IPS DF 4.7 (cell line): ENCODE measurements at regions not wholly inside any gene's neighbourhood (a gene's known extent, or its start where the extent isn't known, plus 50 kb on each side); places are given as distances from the start of the nearest gene placed in this dataset.

Source experiments
- DNase-seq: peaks from one replicate; pipeline ENCODE4 v3.0.0-alpha.2; 2013; ENCODE audit warnings: low spot score; ENCODE audit errors: extremely low read depth

GRCh38 chr20:52497731-52498130 is 306.2 kb upstream of the ZFP64 start:
- no peak for DNase-seq

- no peak for DNase-seq
These were observed 304.6 kb upstream of the ZFP64 start for GRCh38 chr20:52496191-52496590.

- DNase-seq = no peak
These were observed 302.7 kb upstream of the ZFP64 start for GRCh38 chr20:52494244-52494643.

- no peak for DNase-seq
These were observed 301.7 kb upstream of the ZFP64 start for GRCh38 chr20:52493171-52493721.

GRCh38 chr20:52490711-52491430 is 299.3 kb upstream of the ZFP64 start:
- no peak for DNase-seq

GRCh38 chr20:52484438-52484837 is 292.9 kb upstream of the ZFP64 start:
- no peak for DNase-seq

- no peak for DNase-seq
These were observed 291.8 kb upstream of the ZFP64 start for GRCh38 chr20:52483382-52483781.

- no peak for DNase-seq
These were observed 290.5 kb upstream of the ZFP64 start for GRCh38 chr20:52482044-52482443.

- no peak for DNase-seq
These were observed 289.9 kb upstream of the ZFP64 start for GRCh38 chr20:52481443-52481842.

GRCh38 chr20:52476074-52476750 is 284.6 kb upstream of the ZFP64 start:
- no peak for DNase-seq

- DNase-seq = no peak
These were observed 281.6 kb upstream of the ZFP64 start for GRCh38 chr20:52473186-52473585.

GRCh38 chr20:52470561-52470960 is 279.0 kb upstream of the ZFP64 start:
- no peak for DNase-seq

- DNase-seq = no peak
These were observed 277.5 kb upstream of the ZFP64 start for GRCh38 chr20:52469128-52469527.

- DNase-seq = no peak
These were observed 274.4 kb upstream of the ZFP64 start for GRCh38 chr20:52465991-52466390.

- DNase-seq = no peak
These were observed 270.0 kb upstream of the ZFP64 start for GRCh38 chr20:52461582-52461981.

- no peak for DNase-seq
These were observed 267.6 kb upstream of the ZFP64 start for GRCh38 chr20:52459150-52459549.

GRCh38 chr20:52457826-52458225 is 266.2 kb upstream of the ZFP64 start:
- no peak for DNase-seq

- DNase-seq = no peak
These were observed 263.1 kb upstream of the ZFP64 start for GRCh38 chr20:52454660-52455059.

GRCh38 chr20:52448513-52449232 is 257.1 kb upstream of the ZFP64 start:
- no peak for DNase-seq

GRCh38 chr20:52447225-52447551 is 255.6 kb upstream of the ZFP64 start:
- DNase-seq = no peak

- no peak for DNase-seq
These were observed 255.0 kb upstream of the ZFP64 start for GRCh38 chr20:52446421-52447224.
